Nephron progenitor cell (in vitro differentiated cells): ENCODE measurements at regions not wholly inside any gene's neighbourhood (a gene's known extent, or its start where the extent isn't known, plus 50 kb on each side); places are given as distances from the start of the nearest gene placed in this dataset.

ENCODE experiments used
- DNase-seq: peaks from one replicate; pipeline ENCODE4 v3.0.0; 2021
- H3K27ac Mint-ChIP-seq: 2 replicates; pipeline ENCODE4 v1.8.0; 2021; ENCODE audit warnings: mild to moderate bottlenecking, moderate library complexity, mixed read lengths
- H3K27me3 Mint-ChIP-seq: 2 replicates; pipeline ENCODE4 v1.8.0; 2021; ENCODE audit warnings: mild to moderate bottlenecking, low read depth, mixed read lengths; ENCODE audit not compliant: poor library complexity
- H3K36me3 Mint-ChIP-seq: 2 replicates; pipeline ENCODE4 v1.8.0; 2021; ENCODE audit warnings: low read depth, mixed read lengths
- H3K4me1 Mint-ChIP-seq: 2 replicates; pipeline ENCODE4 v1.8.0; 2021; ENCODE audit warnings: mixed read lengths
- H3K4me3 Mint-ChIP-seq: 2 replicates; pipeline ENCODE4 v1.8.0; 2021; ENCODE audit warnings: mild to moderate bottlenecking, moderate library complexity, mixed read lengths
- H3K9me3 Mint-ChIP-seq: 2 replicates; pipeline ENCODE4 v1.8.0; 2021; ENCODE audit warnings: mild to moderate bottlenecking, moderate library complexity, mixed read lengths
- CTCF ChIP-seq: fragments of 200-600 bp; sonication (generic); IDR thresholded peaks from 2 replicates; pipeline ENCODE4 v1.5.0; 2021; ENCODE audit warnings: antibody characterized with exemption

- Mint-ChIP-seq H3K27ac (no peak overlapping the region), H3K36me3 (no peaks in the 10 kb centered on the region), H3K4me3 (no peak overlapping the region), H3K9me3 (peaks cover 2% of the 10 kb centered on the region), H3K4me1 (no peaks in the 10 kb centered on the region), H3K27me3 (peaks cover 3% of the 10 kb centered on the region)
- no peak for TF ChIP-seq CTCF
- DNase-seq = no peak
Measured at GRCh38 chr1:80170811-80171485, 1164.4 kb upstream of the ADGRL4 start.

DNA sequence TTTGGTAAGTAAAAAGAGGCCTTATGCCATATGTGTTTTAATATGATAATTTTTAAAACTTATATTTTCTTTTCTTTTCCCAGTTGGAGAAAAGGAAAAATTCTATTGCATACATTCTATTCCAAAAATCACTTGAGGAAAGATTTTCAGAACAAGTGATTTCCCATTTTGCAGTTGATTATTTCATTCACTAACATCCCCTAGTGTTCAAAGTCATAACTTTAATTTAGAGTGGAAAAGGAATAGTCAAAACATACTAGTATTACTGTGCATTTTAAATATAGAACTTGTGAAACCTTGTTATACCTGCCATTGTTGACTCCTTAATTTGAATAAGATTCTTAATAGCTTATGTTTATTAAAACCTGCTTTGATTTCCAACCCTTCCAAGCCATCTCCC lies 1157.6 kb upstream of the ADGRL4 start:
- Mint-ChIP-seq H3K27me3 (no peaks in the 10 kb centered on the region), H3K4me3 (no peak overlapping the region), H3K4me1 (no peaks in the 10 kb centered on the region), H3K9me3 (no peaks in the 10 kb centered on the region), H3K27ac (no peak overlapping the region), H3K36me3 (no peaks in the 10 kb centered on the region)
- TF ChIP-seq CTCF = no peak
- DNase-seq = no peak

DNA sequence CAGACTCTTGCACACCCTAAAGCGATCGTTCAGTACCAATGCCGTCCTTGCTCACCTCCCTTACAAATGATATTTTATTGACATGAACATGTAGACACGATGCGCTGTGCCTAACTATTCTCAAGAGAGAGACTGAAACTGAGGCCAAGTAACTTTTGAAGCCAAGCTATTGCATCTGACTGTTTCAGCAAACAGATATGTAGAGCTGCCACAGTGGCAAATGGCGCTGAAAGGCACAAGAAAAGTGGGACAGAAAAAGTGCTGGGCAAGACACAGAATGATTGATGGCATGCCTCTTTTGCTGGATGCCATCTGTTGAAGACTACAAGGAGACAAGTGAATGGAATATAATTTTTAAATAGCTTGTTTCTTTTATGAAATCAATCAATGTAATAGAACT lies 1157.2 kb upstream of the ADGRL4 start:
- Mint-ChIP-seq H3K36me3 (no peaks in the 10 kb centered on the region), H3K4me3 (no peak overlapping the region), H3K4me1 (no peaks in the 10 kb centered on the region), H3K27ac (no peak overlapping the region), H3K9me3 (no peaks in the 10 kb centered on the region), H3K27me3 (no peaks in the 10 kb centered on the region)
- no peak for TF ChIP-seq CTCF
- DNase-seq = no peak

- TF ChIP-seq CTCF = no peak
- H3K4me3 Mint-ChIP-seq = no peak overlapping the region
- no peaks in the 10 kb centered on the region for H3K36me3 Mint-ChIP-seq
- H3K27ac Mint-ChIP-seq = no peak overlapping the region
- H3K27me3 Mint-ChIP-seq = peaks cover 1% of the 10 kb centered on the region
- DNase-seq = no peak
- no peaks in the 10 kb centered on the region for H3K9me3 Mint-ChIP-seq
- H3K4me1 Mint-ChIP-seq = no peaks in the 10 kb centered on the region
Measured at GRCh38 chr1:80158771-80159170, 1152.2 kb upstream of the ADGRL4 start.

DNA sequence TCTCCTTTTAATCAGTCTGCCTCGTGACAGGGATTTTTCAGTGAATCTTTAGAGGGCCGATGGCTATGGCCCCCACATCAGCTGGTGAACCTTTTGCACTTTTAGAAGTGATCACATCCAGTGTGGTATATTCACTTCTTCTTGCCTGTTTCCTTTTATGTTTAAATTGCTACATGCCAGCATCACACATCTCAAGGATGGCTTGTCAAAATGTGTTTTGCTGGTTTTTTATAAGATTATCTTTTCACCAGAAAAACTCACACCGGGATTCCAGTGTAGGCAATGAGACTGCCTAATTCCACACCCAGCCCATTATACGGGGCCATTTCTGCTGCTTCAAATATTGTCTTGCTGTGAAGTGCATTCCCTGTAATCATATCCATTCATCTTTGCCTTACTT lies 1151.7 kb upstream of the ADGRL4 start:
- H3K4me1 Mint-ChIP-seq = no peaks in the 10 kb centered on the region
- H3K27me3 Mint-ChIP-seq = peaks cover 6% of the 10 kb centered on the region
- H3K9me3 Mint-ChIP-seq = no peaks in the 10 kb centered on the region
- H3K4me3 Mint-ChIP-seq = no peak overlapping the region
- DNase-seq = no peak
- TF ChIP-seq CTCF = no peak
- no peak overlapping the region for H3K27ac Mint-ChIP-seq
- no peaks in the 10 kb centered on the region for H3K36me3 Mint-ChIP-seq

DNA sequence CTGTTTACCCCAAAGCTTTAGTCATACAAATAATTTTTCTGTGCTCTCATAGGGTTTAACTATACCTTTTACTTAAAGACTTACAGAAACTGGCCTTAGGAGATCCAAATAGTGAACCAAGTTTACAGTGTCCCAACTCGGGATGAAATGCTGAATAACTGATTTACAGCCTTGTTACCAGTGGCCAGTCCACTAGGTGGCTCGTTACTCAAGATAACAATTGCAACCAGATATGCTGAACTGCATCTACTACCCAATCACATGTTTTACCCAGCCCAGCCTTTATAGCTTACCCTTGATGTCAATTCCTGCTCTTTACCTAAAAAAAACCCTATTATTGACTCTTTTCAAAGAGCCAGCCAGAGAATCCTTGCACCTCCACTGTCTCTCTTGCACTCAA lies 1148.8 kb upstream of the ADGRL4 start:
- Mint-ChIP-seq H3K27me3 (peaks cover 6% of the 10 kb centered on the region), H3K4me1 (no peaks in the 10 kb centered on the region), H3K4me3 (no peak overlapping the region), H3K9me3 (no peaks in the 10 kb centered on the region), H3K27ac (peak overlapping the region; percentile 2), H3K36me3 (no peaks in the 10 kb centered on the region)
- TF ChIP-seq CTCF = no peak
- no peak for DNase-seq
